H1 (cell line): ENCODE measurements at regions not wholly inside any gene's neighbourhood (a gene's known extent, or its start where the extent isn't known, plus 50 kb on each side); places are given as distances from the start of the nearest gene placed in this dataset.

ENCODE experiments used
- KDM5A ChIP-seq: fragments of 200-600 bp; IDR thresholded peaks from 2 replicates; pipeline ENCODE4 v1.7.1; 2012; ENCODE audit warnings: mild to moderate bottlenecking, low read length, inconsistent platforms, mixed read lengths
- NRF1 ChIP-seq: IDR thresholded peaks from 2 replicates; pipeline ENCODE4 v1.6.1; 2011; ENCODE audit warnings: mild to moderate bottlenecking, low read depth, low read length, improper control_type of control experiment
- POLR2A ChIP-seq, 2 experiments: IDR thresholded peaks; 1 replicate in 1 of 2; 2 replicates in 1 of 2; pipeline ENCODE4 v1.6.1; 2011; ENCODE audit warnings: low read depth in 2 of 2, low read length in 2 of 2, mild to moderate bottlenecking in 2 of 2; ENCODE audit errors: control extremely low read depth in 1 of 2
- SUZ12 ChIP-seq: fragments of 200-600 bp; sonication (generic); IDR thresholded peaks from 2 replicates; pipeline ENCODE4 v1.6.1; 2012; ENCODE audit warnings: mild to moderate bottlenecking, inconsistent platforms, low read length, moderate library complexity, mixed read lengths
- TF ChIP-seq, protein P1 (sequence below): fragments of 300-600 bp; sonication (generic); IDR thresholded peaks from 2 replicates; pipeline ENCODE4 v1.7.1; 2012; ENCODE audit warnings: low read length, moderate library complexity, mild to moderate bottlenecking, inconsistent platforms; ENCODE audit not compliant: insufficient replicate concordance

DNA sequence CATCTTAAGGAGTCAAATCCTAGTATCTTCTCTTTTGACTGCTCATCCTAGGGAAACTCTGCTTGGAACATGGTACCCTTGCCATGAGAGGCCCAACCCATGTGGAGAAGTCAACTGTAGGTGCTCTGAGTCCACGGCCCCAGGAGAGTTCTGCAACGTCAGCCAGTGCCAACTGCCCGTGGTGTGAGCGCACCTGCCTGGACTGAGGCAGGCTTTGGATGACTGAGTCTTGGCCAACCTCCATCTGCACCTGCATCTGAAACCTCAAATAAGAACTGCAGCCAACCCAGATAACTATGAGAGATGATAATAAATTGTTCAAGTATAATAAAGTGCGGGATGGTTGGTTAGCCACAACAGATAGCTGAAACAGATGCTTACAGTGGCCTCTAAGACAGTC lies 772.0 kb downstream of the TRIML1 start (continued):
- TF ChIP-seq, protein P1, sequence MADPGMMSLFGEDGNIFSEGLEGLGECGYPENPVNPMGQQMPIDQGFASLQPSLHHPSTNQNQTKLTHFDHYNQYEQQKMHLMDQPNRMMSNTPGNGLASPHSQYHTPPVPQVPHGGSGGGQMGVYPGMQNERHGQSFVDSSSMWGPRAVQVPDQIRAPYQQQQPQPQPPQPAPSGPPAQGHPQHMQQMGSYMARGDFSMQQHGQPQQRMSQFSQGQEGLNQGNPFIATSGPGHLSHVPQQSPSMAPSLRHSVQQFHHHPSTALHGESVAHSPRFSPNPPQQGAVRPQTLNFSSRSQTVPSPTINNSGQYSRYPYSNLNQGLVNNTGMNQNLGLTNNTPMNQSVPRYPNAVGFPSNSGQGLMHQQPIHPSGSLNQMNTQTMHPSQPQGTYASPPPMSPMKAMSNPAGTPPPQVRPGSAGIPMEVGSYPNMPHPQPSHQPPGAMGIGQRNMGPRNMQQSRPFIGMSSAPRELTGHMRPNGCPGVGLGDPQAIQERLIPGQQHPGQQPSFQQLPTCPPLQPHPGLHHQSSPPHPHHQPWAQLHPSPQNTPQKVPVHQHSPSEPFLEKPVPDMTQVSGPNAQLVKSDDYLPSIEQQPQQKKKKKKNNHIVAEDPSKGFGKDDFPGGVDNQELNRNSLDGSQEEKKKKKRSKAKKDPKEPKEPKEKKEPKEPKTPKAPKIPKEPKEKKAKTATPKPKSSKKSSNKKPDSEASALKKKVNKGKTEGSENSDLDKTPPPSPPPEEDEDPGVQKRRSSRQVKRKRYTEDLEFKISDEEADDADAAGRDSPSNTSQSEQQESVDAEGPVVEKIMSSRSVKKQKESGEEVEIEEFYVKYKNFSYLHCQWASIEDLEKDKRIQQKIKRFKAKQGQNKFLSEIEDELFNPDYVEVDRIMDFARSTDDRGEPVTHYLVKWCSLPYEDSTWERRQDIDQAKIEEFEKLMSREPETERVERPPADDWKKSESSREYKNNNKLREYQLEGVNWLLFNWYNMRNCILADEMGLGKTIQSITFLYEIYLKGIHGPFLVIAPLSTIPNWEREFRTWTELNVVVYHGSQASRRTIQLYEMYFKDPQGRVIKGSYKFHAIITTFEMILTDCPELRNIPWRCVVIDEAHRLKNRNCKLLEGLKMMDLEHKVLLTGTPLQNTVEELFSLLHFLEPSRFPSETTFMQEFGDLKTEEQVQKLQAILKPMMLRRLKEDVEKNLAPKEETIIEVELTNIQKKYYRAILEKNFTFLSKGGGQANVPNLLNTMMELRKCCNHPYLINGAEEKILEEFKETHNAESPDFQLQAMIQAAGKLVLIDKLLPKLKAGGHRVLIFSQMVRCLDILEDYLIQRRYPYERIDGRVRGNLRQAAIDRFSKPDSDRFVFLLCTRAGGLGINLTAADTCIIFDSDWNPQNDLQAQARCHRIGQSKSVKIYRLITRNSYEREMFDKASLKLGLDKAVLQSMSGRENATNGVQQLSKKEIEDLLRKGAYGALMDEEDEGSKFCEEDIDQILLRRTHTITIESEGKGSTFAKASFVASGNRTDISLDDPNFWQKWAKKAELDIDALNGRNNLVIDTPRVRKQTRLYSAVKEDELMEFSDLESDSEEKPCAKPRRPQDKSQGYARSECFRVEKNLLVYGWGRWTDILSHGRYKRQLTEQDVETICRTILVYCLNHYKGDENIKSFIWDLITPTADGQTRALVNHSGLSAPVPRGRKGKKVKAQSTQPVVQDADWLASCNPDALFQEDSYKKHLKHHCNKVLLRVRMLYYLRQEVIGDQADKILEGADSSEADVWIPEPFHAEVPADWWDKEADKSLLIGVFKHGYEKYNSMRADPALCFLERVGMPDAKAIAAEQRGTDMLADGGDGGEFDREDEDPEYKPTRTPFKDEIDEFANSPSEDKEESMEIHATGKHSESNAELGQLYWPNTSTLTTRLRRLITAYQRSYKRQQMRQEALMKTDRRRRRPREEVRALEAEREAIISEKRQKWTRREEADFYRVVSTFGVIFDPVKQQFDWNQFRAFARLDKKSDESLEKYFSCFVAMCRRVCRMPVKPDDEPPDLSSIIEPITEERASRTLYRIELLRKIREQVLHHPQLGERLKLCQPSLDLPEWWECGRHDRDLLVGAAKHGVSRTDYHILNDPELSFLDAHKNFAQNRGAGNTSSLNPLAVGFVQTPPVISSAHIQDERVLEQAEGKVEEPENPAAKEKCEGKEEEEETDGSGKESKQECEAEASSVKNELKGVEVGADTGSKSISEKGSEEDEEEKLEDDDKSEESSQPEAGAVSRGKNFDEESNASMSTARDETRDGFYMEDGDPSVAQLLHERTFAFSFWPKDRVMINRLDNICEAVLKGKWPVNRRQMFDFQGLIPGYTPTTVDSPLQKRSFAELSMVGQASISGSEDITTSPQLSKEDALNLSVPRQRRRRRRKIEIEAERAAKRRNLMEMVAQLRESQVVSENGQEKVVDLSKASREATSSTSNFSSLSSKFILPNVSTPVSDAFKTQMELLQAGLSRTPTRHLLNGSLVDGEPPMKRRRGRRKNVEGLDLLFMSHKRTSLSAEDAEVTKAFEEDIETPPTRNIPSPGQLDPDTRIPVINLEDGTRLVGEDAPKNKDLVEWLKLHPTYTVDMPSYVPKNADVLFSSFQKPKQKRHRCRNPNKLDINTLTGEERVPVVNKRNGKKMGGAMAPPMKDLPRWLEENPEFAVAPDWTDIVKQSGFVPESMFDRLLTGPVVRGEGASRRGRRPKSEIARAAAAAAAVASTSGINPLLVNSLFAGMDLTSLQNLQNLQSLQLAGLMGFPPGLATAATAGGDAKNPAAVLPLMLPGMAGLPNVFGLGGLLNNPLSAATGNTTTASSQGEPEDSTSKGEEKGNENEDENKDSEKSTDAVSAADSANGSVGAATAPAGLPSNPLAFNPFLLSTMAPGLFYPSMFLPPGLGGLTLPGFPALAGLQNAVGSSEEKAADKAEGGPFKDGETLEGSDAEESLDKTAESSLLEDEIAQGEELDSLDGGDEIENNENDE, result no peak
- TF ChIP-seq KDM5A (no peak), SUZ12 (no peak), POLR2A (IDR thresholded peaks at IDR 0.05; ENCODE audit: control extremely low read depth in 1 of 2, low read depth in 2 of 2, low read length in 2 of 2) (no peak), NRF1 (no peak)
